H1 (cell line): ENCODE measurements at regions not wholly inside any gene's neighbourhood (a gene's known extent, or its start where the extent isn't known, plus 50 kb on each side); places are given as distances from the start of the nearest gene placed in this dataset.

Experiments used
- CTCF ChIA-PET: fragments of 300-600 bp; sonication (Branson Sonifier 250); formaldehyde crosslinking; loops from one replicate; lab custom pipeline; 2021; ENCODE audit not compliant: partially characterized antibody; lab: Charles Lee
- POLR2A ChIA-PET: fragments of 300-600 bp; sonication (Branson Sonifier 250); formaldehyde crosslinking; loops from one replicate; lab custom pipeline; 2021; ENCODE audit warnings: inconsistent platforms; ENCODE audit not compliant: partially characterized antibody; lab: Charles Lee
- DNase-seq, 2 experiments: peaks; one replicate each; pipeline versions ENCODE4 v3.0.0 to v3.0.0-alpha.2; 2010 to 2022; ENCODE audit warnings: low spot score in 2 of 2, low read depth in 1 of 2, mixed read lengths in 1 of 2
- FAIRE-seq: peaks from 2 replicates; lab custom pipeline; 2011; peaks lifted over from hg19 to GRCh38; lab: Jason Lieb, UNC
- H2AFZ ChIP-seq: 2 replicates; pipeline ENCODE4 v1.8.1; 2012; ENCODE audit warnings: low read length, inconsistent platforms
- H2AK5ac ChIP-seq: 2 replicates; pipeline ENCODE4 v1.6.1; 2013; ENCODE audit warnings: low read depth, low read length
- H2BK120ac ChIP-seq: replicated peaks from 2 replicates; pipeline ENCODE3; 2013; ENCODE audit warnings: low read depth, low read length, inconsistent platforms
- H2BK12ac ChIP-seq: 2 replicates; pipeline ENCODE4 v1.6.1; 2013; ENCODE audit warnings: low read depth, low read length
- H2BK15ac ChIP-seq: 2 replicates; pipeline ENCODE4 v1.6.1; 2013; ENCODE audit warnings: low read length
- H2BK20ac ChIP-seq: 2 replicates; pipeline ENCODE4 v1.6.1; 2013; ENCODE audit warnings: low read length
- H2BK5ac ChIP-seq: 2 replicates; pipeline ENCODE4 v1.6.1; 2013; ENCODE audit warnings: low read depth, low read length
- H3K14ac ChIP-seq: 2 replicates; pipeline ENCODE4 v1.6.1; 2013; ENCODE audit warnings: inconsistent platforms; ENCODE audit not compliant: insufficient read length
- H3K18ac ChIP-seq: 2 replicates; pipeline ENCODE4 v1.6.1; 2013; ENCODE audit warnings: low read length; ENCODE audit errors: extremely low read depth
- H3K23ac ChIP-seq: 2 replicates; pipeline ENCODE4 v1.6.1; 2013; ENCODE audit warnings: inconsistent platforms; ENCODE audit not compliant: insufficient read length
- H3K23me2 ChIP-seq: 2 replicates; pipeline ENCODE4 v1.6.1; 2013; ENCODE audit warnings: low read depth, low read length
- H3K27ac ChIP-seq: 2 replicates; pipeline ENCODE4 v1.6.1; 2011; ENCODE audit warnings: low read depth, low read length, inconsistent platforms
- H3K27me3 ChIP-seq, 4 experiments: replicated peaks in 1 of 4; 1 replicate in 1 of 4; 2 replicates in 3 of 4; pipeline versions ENCODE4 v1.6.1 to v1.8.1; 2011 to 2013; ENCODE audit warnings: low read length in 3 of 4, mild to moderate bottlenecking in 3 of 4, inconsistent platforms in 2 of 4, mixed read lengths in 2 of 4, moderate library complexity in 1 of 4; ENCODE audit not compliant: control insufficient read depth in 3 of 4, insufficient read depth in 3 of 4; ENCODE audit errors: extremely low read depth in 1 of 4
- H3K36me3 ChIP-seq, 4 experiments: 2 replicates each; pipeline versions ENCODE4 v1.6.1 to v1.8.1; 2011 to 2013; ENCODE audit warnings: mild to moderate bottlenecking in 4 of 4, low read length in 3 of 4, moderate library complexity in 2 of 4, control low read depth in 1 of 4, inconsistent platforms in 1 of 4; ENCODE audit not compliant: insufficient read depth in 4 of 4, control insufficient read depth in 2 of 4
- H3K4ac ChIP-seq: replicated peaks from 2 replicates; pipeline ENCODE3; 2013; ENCODE audit warnings: low read length, low read depth, mixed read lengths, inconsistent platforms; ENCODE audit not compliant: insufficient read length
- H3K4me1 ChIP-seq, 4 experiments: replicated peaks in 1 of 4; 1 replicate in 1 of 4; 2 replicates in 3 of 4; pipeline versions ENCODE4 v1.6.1 to v1.8.1; 2011 to 2013; ENCODE audit warnings: low read length in 3 of 4, inconsistent platforms in 2 of 4, mixed read lengths in 1 of 4; ENCODE audit not compliant: insufficient read depth in 4 of 4, control insufficient read depth in 3 of 4
- H3K4me2 ChIP-seq, 2 experiments: 2 replicates each; pipeline versions ENCODE4 v1.6.1 to v1.8.1; 2011 to 2013; ENCODE audit warnings: low read depth in 2 of 2, low read length in 2 of 2, control low read depth in 1 of 2, inconsistent platforms in 1 of 2, mild to moderate bottlenecking in 1 of 2; ENCODE audit not compliant: insufficient read depth in 1 of 2
- H3K4me3 ChIP-seq, 4 experiments: fragments of 200-600, 300-600 bp in 1 of 4; sonication (generic), shearing (Covaris generic), sonication (Bioruptor Twin) in 1 of 4; 2 replicates each; pipeline versions ENCODE4 v1.5.1 to v1.8.1; 2011 to 2016; ENCODE audit warnings: low read length in 4 of 4, low read depth in 3 of 4, control low read depth in 2 of 4, inconsistent platforms in 2 of 4, mild to moderate bottlenecking in 2 of 4, mixed read lengths in 1 of 4, moderate library complexity in 1 of 4; ENCODE audit not compliant: insufficient read depth in 2 of 4; ENCODE audit errors: extremely low read depth in 1 of 4
- H3K56ac ChIP-seq: replicated peaks from 2 replicates; pipeline ENCODE3; 2013; ENCODE audit warnings: low read depth, mild to moderate bottlenecking, mixed read lengths, low read length, inconsistent platforms; ENCODE audit not compliant: insufficient read length
- H3K79me1 ChIP-seq: 2 replicates; pipeline ENCODE4 v1.6.1; 2013; ENCODE audit warnings: low read depth, low read length, control low read depth
- H3K79me2 ChIP-seq, 2 experiments: 2 replicates each; pipeline versions ENCODE4 v1.6.1 to v1.8.1; 2012 to 2013; ENCODE audit warnings: low read length in 2 of 2, mild to moderate bottlenecking in 2 of 2, inconsistent platforms in 1 of 2; ENCODE audit not compliant: insufficient read depth in 2 of 2, control insufficient read depth in 1 of 2
- H3K9ac ChIP-seq, 4 experiments: replicated peaks in 1 of 4; 1 replicate in 1 of 4; 2 replicates in 3 of 4; pipeline versions ENCODE4 v1.6.1 to v1.8.1; 2011 to 2013; ENCODE audit warnings: low read depth in 3 of 4, low read length in 3 of 4, control low read depth in 2 of 4, mild to moderate bottlenecking in 2 of 4, moderate library complexity in 2 of 4, inconsistent platforms in 1 of 4; ENCODE audit errors: extremely low read depth in 1 of 4
- H3K9me3 ChIP-seq, 2 experiments: 2 replicates each; pipeline versions ENCODE4 v1.6.1 to v1.8.1; 2012 to 2013; ENCODE audit warnings: mild to moderate bottlenecking in 2 of 2, moderate library complexity in 2 of 2, control low read depth in 1 of 2, inconsistent platforms in 1 of 2, low read depth in 1 of 2, low read length in 1 of 2, mixed read lengths in 1 of 2; ENCODE audit not compliant: insufficient read depth in 2 of 2
- H4K20me1 ChIP-seq, 2 experiments: replicated peaks in 1 of 2; 2 replicates each; pipeline versions ENCODE3 to v1.8.1; 2011 to 2013; ENCODE audit warnings: inconsistent platforms in 2 of 2, low read length in 2 of 2, mild to moderate bottlenecking in 1 of 2; ENCODE audit not compliant: insufficient read depth in 2 of 2, control insufficient read depth in 1 of 2
- H4K5ac ChIP-seq: 2 replicates; pipeline ENCODE4 v1.6.1; 2013; ENCODE audit warnings: low read length, low read depth, mixed read lengths, inconsistent platforms; ENCODE audit not compliant: insufficient read length
- H4K8ac ChIP-seq: 2 replicates; pipeline ENCODE4 v1.8.0; 2013; ENCODE audit warnings: mild to moderate bottlenecking, moderate library complexity, low read length, inconsistent platforms; ENCODE audit not compliant: insufficient read depth; ENCODE audit errors: extremely low read depth
- H4K91ac ChIP-seq: replicated peaks from 2 replicates; pipeline ENCODE3; 2013; ENCODE audit warnings: low read length, mixed read lengths, inconsistent platforms; ENCODE audit not compliant: insufficient read length
- ASH2L ChIP-seq: fragments of 200-600, 300-600 bp; sonication (generic); IDR thresholded peaks from one replicate; pipeline ENCODE4 v1.7.1; 2017; ENCODE audit warnings: low read length
- BACH1 ChIP-seq: IDR thresholded peaks from 2 replicates; pipeline ENCODE4 v1.6.1; 2012; ENCODE audit warnings: low read length, improper control_type of control experiment
- CTBP2 ChIP-seq: IDR thresholded peaks from 2 replicates; pipeline ENCODE4 v1.7.0; 2011; ENCODE audit warnings: borderline replicate concordance, mild to moderate bottlenecking, moderate library complexity, mixed read lengths, low read length; ENCODE audit not compliant: insufficient read depth, insufficient read length
- FOSL1 ChIP-seq: IDR thresholded peaks from 2 replicates; pipeline ENCODE4 v1.6.1; 2011; ENCODE audit warnings: mild to moderate bottlenecking, low read depth, low read length, moderate library complexity; ENCODE audit not compliant: insufficient read depth
- JUN ChIP-seq: IDR thresholded peaks from 2 replicates; pipeline ENCODE4 v1.6.1; 2011; ENCODE audit warnings: low read depth, mild to moderate bottlenecking, improper control_type of control experiment, low read length
- KDM1A ChIP-seq: fragments of 200-600, 300-600 bp; sonication (generic); IDR thresholded peaks from 2 replicates; pipeline ENCODE4 v1.7.1; 2016; ENCODE audit warnings: mild to moderate bottlenecking, low read length, borderline replicate concordance
- RFX5 ChIP-seq: IDR thresholded peaks from 2 replicates; pipeline ENCODE4 v1.6.1; 2011; ENCODE audit warnings: low read depth, low read length, improper control_type of control experiment, borderline replicate concordance
- RXRA ChIP-seq: IDR thresholded peaks from 2 replicates; pipeline ENCODE4 v1.6.1; 2011; ENCODE audit warnings: low read depth, mild to moderate bottlenecking, low read length, moderate library complexity; ENCODE audit not compliant: insufficient read depth
- SRF ChIP-seq: IDR thresholded peaks from 2 replicates; pipeline ENCODE4 v1.6.1; 2011; ENCODE audit warnings: mild to moderate bottlenecking, low read depth, low read length, moderate library complexity
- TAF7 ChIP-seq: optimal IDR thresholded peaks from 2 replicates; pipeline ENCODE3; 2011; ENCODE audit warnings: low read depth, mild to moderate bottlenecking, inconsistent platforms, low read length, moderate library complexity, borderline replicate concordance
- TBP ChIP-seq: IDR thresholded peaks from 2 replicates; pipeline ENCODE4 v1.6.1; 2011; ENCODE audit warnings: low read depth, low read length, improper control_type of control experiment
- WGBS, 2 experiments: shearing (Covaris generic) in 1 of 2; methylation state at CpG; one replicate each; pipeline versions ENCODE4 v1.1.6 to v1.1.7; 2013 to 2015; ENCODE audit warnings: low lambda C conversion rate in 2 of 2, mixed read lengths in 2 of 2, inconsistent platforms in 1 of 2, low coverage in 1 of 2, missing lambda C conversion rate in 1 of 2; ENCODE audit not compliant: insufficient replicate concordance in 2 of 2, insufficient coverage in 1 of 2, insufficient read length in 1 of 2; ENCODE audit errors: extremely low coverage in 1 of 2, missing lambda C conversion rate in 1 of 2; 5-methylcytosine and 5-hydroxymethylcytosine counted together
- TF ChIP-seq, protein P1 (sequence below), 3 experiments: IDR thresholded peaks; 1 replicate in 2 of 3; 2 replicates in 1 of 3; pipeline versions ENCODE4 v1.5.1 to v1.6.1; 2011; ENCODE audit warnings: low read length in 3 of 3, mild to moderate bottlenecking in 3 of 3, inconsistent platforms in 2 of 3, low read depth in 1 of 3, moderate library complexity in 1 of 3; ENCODE audit not compliant: insufficient read depth in 1 of 3; ENCODE audit errors: control extremely low read depth in 1 of 3
- TF ChIP-seq, protein P2 (sequence below): IDR thresholded peaks from 2 replicates; pipeline ENCODE4 v1.6.1; 2012; ENCODE audit warnings: inconsistent platforms

DNA sequence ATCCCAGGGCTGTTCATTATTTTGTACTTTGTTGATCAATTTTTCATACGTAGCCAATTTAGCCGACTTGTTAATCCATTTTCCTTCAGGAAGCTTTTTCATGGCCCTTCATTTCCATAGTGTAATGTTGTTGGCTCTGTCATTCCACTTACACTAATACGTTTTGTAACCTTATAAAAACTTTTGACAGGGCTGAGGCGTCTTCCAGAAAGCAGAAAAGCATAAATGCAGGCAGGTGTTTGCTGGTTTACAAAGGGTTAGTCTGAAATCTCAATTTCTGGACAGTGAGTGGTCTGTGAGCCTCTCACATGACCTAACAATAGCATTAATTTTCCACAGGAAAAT is 444.0 kb downstream of the OTOL1 start:
- no peak overlapping the region for H3K18ac ChIP-seq
- WGBS, 2 experiments: 96% methylated on average over 4 of the region's 4 CpGs; no CpG with 5 or more reads in 1 of the 2 experiments
- no peak overlapping the region for H2BK15ac ChIP-seq
- no peaks in the 10 kb centered on the region for H3K27me3 ChIP-seq
- H3K23ac ChIP-seq: no peak overlapping the region
- H3K23me2 ChIP-seq: no peaks in the 10 kb centered on the region
- DNase-seq (no peak), FAIRE-seq (no peak)
- H3K27ac ChIP-seq: no peak overlapping the region
- no peak overlapping the region for H3K56ac ChIP-seq
- no peak overlapping the region for H3K9ac ChIP-seq
- no peak overlapping the region for H3K4me3 ChIP-seq
- no peak overlapping the region for H2AFZ ChIP-seq
- no peaks in the 10 kb centered on the region for H3K79me1 ChIP-seq
- no peak overlapping the region for H2BK5ac ChIP-seq
- no peaks in the 10 kb centered on the region for H3K9me3 ChIP-seq
- no peak overlapping the region for H4K91ac ChIP-seq
- peak overlapping the region; percentile 33 for H3K4ac ChIP-seq
- POLR2A ChIA-PET: no interaction called here
- H3K36me3 ChIP-seq: no peaks in the 10 kb centered on the region
- no peak overlapping the region for H2BK12ac ChIP-seq
- H3K4me2 ChIP-seq: no peak overlapping the region
- no peak overlapping the region for H3K14ac ChIP-seq
- H4K20me1 ChIP-seq: no peaks in the 10 kb centered on the region
- no peak overlapping the region for H2BK20ac ChIP-seq
- 0 out of 7 replicates have a peak, but pooled peaks cover 0 to 3% (median 0%) of the 10 kb centered on the region in 4 experiments for H3K4me1 ChIP-seq
- H2AK5ac ChIP-seq: no peak overlapping the region
- no peaks in the 10 kb centered on the region for H3K79me2 ChIP-seq
- no peak overlapping the region for H2BK120ac ChIP-seq
- H4K5ac ChIP-seq: no peak overlapping the region
- CTCF ChIA-PET: no interaction called here
- H4K8ac ChIP-seq: no peak overlapping the region
- no peak for TF ChIP-seq SRF
- TF ChIP-seq KDM1A: no peak
- TF ChIP-seq BACH1: no peak
- no peak for TF ChIP-seq RXRA
- no peak for TF ChIP-seq TBP
- no peak for TF ChIP-seq JUN
- TF ChIP-seq RFX5: no peak
- no peak for TF ChIP-seq TAF7
- TF ChIP-seq, protein P1, sequence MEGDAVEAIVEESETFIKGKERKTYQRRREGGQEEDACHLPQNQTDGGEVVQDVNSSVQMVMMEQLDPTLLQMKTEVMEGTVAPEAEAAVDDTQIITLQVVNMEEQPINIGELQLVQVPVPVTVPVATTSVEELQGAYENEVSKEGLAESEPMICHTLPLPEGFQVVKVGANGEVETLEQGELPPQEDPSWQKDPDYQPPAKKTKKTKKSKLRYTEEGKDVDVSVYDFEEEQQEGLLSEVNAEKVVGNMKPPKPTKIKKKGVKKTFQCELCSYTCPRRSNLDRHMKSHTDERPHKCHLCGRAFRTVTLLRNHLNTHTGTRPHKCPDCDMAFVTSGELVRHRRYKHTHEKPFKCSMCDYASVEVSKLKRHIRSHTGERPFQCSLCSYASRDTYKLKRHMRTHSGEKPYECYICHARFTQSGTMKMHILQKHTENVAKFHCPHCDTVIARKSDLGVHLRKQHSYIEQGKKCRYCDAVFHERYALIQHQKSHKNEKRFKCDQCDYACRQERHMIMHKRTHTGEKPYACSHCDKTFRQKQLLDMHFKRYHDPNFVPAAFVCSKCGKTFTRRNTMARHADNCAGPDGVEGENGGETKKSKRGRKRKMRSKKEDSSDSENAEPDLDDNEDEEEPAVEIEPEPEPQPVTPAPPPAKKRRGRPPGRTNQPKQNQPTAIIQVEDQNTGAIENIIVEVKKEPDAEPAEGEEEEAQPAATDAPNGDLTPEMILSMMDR (IDR thresholded peaks at IDR 0.05; ENCODE audit: control extremely low read depth in 1 of 3, insufficient read depth in 1 of 3, low read depth in 1 of 3, low read length in 3 of 3): no peak
- TF ChIP-seq, protein P2, sequence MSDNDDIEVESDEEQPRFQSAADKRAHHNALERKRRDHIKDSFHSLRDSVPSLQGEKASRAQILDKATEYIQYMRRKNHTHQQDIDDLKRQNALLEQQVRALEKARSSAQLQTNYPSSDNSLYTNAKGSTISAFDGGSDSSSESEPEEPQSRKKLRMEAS: no peak
- TF ChIP-seq FOSL1: no peak
- TF ChIP-seq ASH2L: no peak
- no peak for TF ChIP-seq CTBP2
